ENCODE measurements at regions not wholly inside any gene's neighbourhood (a gene's known extent, or its start where the extent isn't known, plus 50 kb on each side); places are given as distances from the start of the nearest gene placed in this dataset.

DNA sequence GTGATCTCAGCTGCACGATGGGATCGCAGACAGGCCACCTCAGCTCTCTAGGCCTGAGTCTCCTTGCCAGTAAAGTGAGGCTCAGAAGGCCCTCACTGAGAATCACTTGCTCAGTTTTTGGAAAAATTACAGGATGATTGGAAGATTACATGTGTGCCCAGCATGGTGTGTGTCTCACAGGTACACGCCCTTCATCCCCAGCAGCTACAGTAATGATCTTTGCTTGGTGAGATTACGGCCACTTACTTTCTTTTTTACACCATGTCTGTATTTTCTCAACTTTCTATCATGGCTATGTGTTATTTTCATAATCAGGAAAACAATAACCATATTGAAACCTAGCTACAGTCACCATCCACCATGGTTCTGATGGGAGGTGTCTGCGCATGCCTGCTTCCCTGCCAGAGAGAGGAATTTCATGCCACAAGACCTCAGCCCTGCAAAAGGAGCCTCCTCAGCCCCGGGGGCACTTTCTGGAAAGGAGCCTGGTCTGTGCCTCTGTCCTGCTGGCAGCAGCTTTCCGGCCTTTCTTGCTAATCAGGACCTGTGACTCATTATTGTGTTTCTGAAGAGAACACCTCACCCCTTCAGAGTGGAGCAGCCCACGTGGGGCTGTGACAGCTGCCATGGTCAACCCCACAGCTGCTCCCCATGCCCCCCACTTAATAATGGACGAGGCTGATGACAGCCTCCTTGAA is 64.2 kb upstream of the OLFM1 start:
- FAIRE-seq (no peak), DNase-seq (ENCODE audit: insufficient read length, low spot score) (no peak)

DNA sequence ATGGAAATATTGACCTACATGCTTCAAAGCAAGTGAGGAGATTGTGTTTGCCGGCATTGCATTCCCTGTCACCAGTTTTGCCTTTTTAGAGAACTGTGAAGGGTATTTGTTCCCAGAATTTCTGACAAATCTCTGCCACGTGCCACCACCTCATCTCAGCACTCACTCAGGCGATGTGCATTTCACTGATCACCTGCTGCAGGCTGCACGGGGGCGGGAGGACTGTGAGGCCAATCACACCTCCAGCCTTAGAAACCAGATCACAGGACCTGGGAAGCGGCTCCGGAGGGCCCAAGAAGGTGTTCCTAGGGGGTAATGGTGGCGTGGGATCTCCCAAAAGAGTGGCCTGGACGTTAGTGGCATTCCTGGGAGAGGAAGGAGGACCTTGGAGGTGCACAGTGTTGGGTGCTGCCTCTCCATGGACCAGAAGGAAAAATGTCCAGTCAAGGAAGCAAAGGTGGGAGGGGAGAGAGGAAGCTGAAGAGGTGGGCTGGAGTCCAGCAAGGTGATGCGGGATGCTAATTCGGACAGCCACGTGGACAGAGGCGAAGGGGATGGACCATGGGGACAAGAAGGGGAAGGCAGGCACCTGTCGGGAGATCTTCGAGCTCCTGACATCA is 63.6 kb upstream of the OLFM1 start:
- FAIRE-seq = no peak
- DNase-seq (ENCODE audit: insufficient read length, low spot score) = no peak

DNA sequence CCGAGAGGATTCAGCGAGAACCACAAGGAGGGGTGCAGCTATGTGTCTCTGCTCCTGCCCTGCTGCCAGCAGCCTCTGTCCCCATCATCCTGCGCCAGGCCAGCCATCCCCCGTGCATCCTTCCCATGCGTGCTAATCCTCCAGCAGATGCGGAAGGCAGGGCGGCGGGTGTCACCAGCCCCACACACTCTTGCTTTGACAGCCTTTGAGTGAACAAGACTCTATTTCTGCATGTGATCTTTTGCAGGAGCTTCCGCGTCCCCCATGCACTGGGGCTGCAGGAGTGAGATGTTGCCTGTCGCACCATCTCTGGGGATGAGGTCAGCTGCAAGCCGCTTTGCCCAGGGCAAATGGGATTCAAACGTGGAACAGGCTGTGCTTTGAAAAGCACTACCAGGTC is 58.0 kb upstream of the OLFM1 start:
- FAIRE-seq (no peak), DNase-seq (ENCODE audit: insufficient read length, low spot score) (no peak)

DNA sequence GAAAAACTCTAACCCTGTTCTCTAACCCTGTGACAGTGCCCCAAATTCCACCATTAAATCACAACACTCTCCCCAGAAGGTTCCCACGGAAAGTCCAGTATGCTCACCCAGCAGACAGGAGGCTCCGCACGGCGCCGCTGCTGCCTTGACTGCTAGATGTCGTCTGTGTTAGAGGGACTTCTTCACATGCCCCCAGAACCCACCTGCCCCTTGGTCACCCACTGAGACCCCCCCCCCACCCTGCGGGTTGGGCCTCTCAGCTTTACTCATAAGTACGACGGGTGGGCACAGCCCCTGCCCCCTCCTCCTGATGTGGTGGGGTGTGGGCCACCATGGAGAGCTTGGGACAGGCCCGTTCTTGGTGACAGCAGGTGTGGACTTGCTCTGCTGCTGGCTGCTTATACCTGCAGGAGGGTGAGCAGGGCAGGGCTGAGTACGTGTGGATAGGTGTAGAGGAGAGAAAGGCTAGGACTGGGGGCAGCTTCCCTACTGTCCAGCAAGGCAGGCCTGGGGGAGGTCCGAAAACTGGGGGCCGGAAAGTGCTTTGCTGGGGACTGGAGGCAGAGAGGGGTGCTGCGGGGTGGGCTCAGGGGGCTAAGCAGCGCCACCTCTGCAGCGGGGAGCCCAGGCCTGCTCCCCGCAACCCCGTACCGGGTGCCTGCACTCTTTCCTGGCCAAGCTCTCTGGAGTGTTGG is 57.5 kb upstream of the OLFM1 start:
- FAIRE-seq (no peak), DNase-seq (ENCODE audit: insufficient read length, low spot score) (no peak)

DNA sequence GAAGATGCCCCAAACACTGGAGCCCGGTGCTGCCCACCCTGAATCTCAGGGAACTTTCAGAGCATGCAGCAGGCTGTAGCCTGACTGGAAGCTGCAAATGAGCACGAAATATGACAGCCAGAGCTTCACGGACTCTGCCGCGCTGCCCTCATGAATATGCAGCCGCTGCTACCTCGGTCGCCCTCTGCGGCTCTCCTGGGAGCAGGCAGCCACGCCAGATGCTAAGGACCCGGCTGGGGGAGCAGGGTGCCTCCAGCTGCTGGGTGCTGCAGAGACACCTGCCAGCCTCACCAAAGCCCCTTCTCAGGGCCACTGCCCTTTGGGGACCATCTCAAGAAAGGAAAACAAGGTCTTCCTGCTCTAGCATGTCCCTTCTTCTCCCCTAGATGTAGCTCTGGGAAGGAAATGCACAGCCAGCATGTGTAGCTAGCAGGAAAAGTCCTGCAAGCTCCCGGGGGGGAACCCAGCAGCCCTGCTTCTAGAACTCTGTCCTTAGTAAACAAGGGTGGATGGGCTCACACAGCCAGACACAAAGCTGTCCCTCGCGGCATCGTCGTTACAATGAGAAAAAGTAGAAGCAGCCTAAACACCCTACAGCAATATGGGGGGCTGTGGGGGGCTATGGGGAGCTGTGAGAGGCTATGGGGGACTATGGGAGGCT is 56.8 kb upstream of the OLFM1 start:
- no peak for DNase-seq (ENCODE audit: insufficient read length, low spot score)
- no peak for FAIRE-seq

DNA sequence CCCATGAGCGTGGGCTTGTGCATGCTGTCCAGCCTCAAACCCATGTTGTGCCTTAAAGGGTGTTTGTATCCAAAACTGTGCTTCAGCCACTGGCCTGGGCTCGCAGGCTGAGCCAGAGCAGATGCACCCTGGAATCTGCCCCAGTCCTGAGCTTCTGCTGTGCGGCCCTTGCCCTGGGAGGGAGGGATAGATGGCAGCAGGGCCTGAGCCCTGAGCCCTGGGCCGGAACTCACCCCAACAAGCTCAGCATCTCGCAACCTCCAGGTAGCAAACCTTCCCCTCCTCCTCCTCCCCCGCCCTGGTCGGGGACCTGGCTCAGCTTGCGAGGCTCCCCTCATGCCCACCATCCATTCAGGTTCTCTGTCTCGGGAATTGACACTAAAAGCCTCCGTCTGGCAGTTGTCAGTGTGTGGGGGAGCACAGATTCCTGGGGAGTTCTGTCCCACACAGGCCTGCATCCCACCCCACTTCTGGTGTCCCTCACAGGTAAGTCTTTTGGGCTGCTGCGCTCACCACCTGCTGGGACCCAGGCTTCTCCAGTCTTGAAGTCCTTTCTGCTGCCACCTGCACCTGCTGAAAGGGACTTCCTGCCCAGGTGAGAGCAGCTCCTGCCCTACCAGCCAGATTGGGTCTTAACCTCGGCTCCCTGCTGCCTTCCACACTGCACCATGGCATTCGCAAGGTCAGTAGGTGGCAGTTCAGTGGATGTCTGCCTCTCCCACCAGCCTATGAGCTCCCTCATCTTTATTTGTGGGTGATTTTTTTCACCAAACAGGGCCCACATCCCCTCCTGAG is 55.2 kb upstream of the OLFM1 start:
- DNase-seq (ENCODE audit: insufficient read length, low spot score) (no peak), FAIRE-seq (no peak)

DNA sequence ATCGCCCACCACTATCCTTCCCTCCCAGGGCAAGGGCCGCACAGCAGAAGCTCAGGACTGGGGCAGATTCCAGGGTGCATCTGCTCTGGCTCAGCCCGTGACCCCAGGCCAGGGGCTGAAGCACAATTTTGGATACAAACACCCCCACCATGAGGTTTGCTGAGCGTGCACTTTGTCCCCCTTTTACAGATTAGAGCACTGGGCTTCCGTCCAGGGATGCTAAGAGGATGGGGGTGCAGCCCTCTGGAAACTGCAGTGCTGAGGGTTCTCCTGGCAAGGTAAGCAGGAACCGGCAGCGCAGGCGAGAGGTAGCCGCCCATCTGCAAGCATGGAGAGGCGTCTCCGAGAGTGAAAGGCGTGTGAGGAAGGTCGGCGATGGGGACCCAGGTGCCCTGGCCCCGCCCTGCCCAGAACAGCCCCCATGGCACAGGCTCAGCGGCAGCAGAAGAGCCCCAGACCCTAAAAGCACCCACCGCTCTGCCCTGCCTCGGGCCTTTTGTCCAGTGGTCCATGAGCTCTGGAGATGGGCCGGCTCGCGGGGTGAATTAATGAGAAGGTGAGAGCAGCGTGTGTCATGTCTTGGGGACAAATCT is 54.5 kb upstream of the OLFM1 start:
- no peak for FAIRE-seq
- DNase-seq (ENCODE audit: insufficient read length, low spot score) = no peak

DNA sequence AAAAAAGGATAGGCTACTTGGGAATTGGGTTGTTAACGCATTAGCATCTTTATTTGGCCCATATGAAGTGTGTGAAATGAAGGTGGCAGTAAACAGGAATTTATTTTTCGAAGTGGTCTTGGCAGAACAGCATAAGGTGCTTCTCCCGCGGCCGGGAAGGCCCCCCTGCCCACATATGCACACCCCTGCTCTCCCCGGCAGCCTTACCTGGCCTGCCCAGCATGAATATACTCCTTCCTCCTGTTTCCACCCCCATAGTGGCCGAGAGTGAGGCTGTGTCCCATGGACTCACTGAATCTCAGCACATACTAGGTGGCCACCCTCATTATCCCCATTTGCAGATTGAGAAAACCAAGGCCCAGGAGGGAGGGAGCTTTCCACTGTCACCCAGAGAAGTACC is 54.0 kb upstream of the OLFM1 start:
- DNase-seq (ENCODE audit: insufficient read length, low spot score) (no peak), FAIRE-seq (no peak)

DNA sequence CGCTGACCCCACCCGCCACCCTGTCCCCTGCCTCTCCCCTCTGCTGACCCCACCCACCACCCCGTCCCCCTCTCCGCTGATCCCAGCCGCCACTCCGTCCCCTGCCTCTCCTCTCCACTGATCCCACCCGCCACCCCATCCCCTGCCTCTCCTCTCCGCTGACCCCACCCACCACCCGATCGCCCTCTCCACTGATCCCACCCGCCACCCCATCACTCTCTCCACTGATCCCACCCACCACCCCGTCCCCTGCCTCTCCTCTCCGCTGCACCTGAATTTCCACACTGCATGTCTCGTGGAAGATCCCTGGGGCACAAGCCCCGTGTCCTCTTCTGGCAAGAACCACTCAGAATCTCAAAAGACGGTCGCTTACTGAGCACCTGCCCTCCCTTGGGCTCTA is 53.4 kb upstream of the OLFM1 start:
- no peak for FAIRE-seq
- no peak for DNase-seq (ENCODE audit: insufficient read length, low spot score)

DNA sequence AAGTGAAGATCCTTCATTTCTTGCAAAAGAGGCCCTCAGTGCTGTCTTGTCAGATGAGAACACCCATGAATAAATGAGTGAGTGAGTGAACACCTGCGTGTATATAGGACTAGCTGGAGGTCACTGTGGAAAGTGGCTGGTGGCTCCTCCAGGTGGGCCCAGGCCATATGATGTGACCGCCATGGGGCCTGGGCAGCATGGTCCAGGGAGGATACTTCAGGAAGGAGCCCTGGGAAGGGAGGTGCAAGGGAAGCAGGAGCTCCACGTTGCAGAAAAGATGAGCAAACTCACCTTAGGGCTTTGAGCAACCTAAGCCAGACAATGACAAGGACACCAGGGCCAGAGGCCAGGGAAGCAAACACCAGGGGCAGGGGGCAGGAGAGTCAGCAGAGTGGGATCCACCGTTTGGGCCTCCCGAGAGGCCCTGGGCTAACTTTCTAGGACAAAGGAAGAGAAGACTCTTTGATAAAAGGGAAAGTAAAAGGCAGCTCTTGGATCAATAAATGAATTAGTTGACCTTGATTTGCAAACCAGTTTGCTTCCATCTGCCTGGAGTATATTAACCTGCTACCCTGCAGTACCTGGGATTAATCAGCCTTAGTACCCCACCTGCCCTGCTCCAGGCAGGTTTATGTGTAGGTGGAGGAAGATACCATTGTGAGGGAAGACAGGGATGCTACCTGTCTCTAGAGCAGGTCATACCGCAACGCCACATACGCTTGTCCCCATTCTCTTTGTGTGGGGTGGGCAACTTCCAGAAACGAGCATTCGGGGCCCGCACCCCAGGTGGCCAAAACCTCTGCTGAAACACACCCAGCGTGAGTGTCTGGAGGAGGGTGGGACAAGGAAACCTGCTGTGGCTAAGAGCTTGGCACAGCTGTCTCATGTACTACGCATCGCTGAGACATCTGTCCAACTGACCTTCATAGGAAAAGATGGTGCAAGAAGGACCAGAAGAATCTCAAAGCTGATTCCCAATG is 51.4 kb upstream of the OLFM1 start:
- FAIRE-seq = no peak
- no peak for DNase-seq (ENCODE audit: insufficient read length, low spot score)

DNA sequence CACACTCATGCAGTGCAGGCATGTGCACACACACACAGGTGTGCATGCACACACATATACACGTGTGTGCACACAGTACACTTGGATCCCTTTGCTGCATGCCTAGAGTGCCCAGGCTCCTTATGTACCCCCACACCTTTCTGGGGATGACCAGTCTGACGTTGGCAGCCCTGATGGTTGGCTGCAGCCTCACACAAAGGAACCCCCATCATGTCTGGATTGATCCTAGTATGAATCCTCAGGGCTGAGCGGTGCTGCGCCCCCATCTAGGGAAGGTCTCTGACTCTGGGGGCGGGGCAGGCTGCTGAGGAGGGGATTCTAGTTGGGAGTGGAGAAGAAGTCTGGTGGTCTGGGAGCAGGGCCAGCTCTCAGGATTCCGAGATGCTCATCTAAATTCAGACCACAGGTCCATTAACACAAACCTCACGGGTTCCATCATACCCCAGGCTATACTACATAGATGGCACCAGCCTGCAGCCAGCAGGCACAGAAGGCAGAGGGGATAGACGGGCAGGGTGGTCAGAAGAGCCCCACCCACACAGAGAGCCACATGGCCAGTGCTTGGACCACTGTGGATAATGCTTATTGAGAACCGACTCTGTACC is 50.5 kb upstream of the OLFM1 start:
- FAIRE-seq (no peak), DNase-seq (ENCODE audit: insufficient read length, low spot score) (no peak)

DNA sequence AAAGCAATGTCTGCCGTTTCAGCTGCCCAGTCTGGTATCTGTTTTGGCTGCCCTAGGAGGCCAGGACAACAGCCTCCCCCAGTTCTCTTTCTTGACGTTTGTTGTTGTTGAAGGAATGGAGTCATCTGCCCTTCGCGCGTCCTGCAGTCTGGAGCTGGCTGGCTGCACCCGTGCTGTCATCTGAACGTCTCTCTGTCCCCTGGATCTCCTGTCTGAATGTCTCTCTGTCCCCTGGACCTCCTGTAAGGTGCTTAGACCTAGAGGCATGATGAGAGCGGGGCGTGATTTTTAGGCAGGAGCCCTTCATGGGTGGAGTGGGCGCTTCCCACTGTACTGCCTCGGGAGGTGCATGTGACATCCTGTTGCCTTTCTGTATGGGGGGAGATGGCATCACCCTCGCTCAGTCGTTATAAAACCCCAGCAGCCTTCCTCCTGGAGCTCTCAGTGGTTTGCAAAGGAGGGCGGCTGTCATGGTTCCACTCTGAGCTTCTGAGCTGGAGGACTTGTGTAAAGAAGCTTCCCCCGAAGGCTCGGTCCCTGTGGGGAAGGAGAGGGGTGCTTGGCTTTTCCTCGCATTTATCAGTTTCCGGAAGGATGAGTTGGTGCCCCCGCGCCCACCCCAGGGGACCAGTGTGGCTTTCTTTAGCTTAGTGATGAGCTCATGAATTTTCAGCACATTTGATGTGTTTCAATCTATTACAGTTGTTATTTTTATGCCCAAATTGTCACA is 49.8 kb upstream of the OLFM1 start:
- FAIRE-seq (no peak), DNase-seq (ENCODE audit: insufficient read length, low spot score) (no peak)
